GM19238 (cell line): ENCODE measurements at regions not wholly inside any gene's neighbourhood (a gene's known extent, or its start where the extent isn't known, plus 50 kb on each side); places are given as distances from the start of the nearest gene placed in this dataset.

Experiments used
- DNase-seq: peaks from one replicate; pipeline ENCODE4 v3.0.0; 2011; ENCODE audit warnings: low spot score; ENCODE audit not compliant: insufficient read length

GRCh38 chr2:47620770-47621437 lies 50.1 kb upstream of the KCNK12 start:
- DNase-seq, result no peak
